Inferior parietal cortex (tissue), 1 donor: ENCODE measurements at regions not wholly inside any gene's neighbourhood (a gene's known extent, or its start where the extent isn't known, plus 50 kb on each side); places are given as distances from the start of the nearest gene placed in this dataset.

Experiments used
- DNase-seq: peaks from one replicate; pipeline ENCODE4 v3.0.0-alpha.2; 2016; ENCODE audit errors: extremely low spot score

DNA sequence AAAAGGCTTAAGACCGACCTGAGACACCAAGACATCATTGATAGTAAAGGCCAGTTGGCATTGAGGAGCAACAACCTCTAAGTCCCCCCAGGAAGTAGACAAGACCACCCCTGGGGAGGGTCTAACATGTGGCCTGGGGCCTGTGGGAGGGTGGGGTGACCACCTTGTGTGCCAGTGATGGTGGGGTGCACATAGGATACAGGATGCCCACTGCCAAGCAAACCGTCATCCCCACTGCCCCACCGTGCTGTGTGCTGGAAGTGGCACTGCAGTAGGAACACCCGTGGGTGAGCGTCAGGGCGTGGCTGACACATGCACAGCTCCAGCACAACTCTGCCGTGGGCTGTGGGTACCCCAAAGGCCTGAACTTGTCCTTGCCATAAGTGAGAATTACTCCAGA lies 84.3 kb upstream of the LGALSL start:
- DNase-seq: no peak

DNA sequence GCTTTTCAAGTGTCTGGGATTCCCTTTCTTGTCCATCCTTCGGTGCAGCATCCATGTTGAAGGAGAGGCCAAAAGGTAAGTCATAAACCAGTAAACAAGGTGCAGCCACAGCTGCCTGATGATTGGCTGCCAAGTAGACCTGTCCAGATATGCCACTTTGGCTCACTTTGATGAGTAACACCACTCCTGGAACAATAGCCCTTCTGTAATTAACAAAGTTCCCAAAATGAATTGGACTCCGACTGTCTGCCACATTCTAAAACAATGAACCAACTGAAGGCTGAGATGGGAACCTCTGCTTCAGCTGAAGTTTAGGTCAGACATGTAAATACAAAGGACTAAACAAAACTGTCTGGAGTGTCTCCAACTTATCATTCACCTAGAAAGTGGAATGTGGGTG lies 82.2 kb upstream of the LGALSL start:
- DNase-seq: no peak

DNA sequence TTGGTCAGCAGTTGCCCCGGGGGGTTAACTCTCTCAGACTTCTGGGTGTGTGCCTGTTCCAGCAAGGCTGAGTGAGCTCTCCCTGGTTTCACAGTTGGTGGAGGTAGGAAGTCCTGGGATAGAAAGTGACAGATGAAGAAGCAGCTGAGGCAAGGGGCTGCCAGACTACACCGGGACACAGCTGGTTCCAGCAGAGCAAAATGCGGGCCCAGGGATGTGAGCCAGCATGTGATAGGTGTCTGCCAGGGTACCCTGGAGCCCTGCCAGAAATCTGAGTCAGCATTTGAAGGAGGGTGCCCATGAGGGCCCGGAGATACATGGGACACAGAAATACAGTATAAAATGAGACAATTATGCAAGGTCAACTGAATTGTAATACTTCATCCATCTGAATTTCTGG lies 79.3 kb upstream of the LGALSL start:
- no peak for DNase-seq

DNA sequence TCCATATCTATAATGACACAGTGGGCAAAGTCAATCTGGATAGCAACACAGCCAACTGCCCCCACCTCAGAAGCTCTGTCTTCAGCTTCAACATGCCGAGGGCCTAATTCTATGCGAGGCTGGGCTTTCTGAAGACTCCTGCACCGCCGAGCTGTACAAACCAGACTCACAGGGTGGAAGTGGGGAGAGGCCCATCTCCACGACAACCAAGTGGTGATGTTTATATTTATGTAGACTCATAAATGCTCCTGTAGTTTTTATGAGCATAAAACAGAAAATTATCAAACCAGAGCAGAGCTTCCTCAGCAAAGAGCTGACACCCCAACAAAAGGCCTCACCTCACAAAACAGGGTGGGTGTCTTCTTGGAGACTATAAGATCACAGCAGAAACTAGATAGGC lies 77.0 kb upstream of the LGALSL start:
- no peak for DNase-seq

DNA sequence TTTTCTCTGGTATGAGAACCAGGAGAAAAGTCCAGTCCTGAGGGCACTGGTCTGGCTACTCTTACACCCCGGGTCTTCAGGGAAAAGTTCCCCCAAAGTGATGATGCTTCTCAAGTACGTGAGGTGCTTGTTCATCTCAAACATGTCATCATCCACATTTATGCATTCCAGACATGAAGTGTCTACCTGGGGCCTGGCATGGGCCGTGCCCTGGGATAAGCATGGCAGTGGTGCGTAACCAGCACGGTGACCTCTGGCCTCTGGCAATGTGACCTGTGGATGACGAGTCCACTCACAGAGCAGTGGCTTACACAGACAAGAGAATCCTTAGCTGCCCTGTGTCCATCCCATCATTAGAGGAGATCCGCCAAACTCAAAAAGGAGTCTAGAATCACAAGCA lies 74.8 kb upstream of the LGALSL start:
- no peak for DNase-seq

DNA sequence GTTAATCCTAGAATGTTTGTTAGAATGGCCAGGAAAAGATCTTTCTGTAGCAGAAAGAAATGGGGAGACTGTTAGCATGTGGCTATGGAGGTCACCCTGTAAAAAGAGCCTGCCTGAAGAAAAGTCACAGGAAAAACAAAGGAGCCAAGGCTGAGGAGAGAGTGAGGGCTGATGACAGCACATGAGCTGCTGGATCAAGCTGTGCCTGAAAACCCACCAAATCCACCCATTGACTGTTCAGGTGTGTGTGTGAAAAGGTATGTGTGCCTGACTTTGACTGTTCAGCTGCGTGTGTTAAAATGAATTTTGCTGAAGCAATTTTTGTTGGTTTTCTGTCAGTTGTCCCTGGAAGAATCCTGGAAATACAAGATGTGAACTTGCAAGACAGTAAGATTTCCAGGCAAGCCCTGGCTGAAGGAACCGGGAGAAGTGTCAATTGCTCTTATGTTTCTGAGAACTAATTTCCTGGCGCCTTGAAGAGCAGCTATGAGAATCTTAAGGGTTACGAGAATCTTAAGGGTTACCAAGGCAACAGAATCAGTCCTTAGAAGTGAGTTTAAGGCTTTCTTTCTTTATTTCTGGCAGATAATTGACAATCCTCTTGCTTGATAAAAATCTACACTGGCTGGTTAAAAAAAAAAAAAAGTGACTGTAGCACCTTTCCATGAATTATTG lies 73.0 kb upstream of the LGALSL start:
- no peak for DNase-seq

DNA sequence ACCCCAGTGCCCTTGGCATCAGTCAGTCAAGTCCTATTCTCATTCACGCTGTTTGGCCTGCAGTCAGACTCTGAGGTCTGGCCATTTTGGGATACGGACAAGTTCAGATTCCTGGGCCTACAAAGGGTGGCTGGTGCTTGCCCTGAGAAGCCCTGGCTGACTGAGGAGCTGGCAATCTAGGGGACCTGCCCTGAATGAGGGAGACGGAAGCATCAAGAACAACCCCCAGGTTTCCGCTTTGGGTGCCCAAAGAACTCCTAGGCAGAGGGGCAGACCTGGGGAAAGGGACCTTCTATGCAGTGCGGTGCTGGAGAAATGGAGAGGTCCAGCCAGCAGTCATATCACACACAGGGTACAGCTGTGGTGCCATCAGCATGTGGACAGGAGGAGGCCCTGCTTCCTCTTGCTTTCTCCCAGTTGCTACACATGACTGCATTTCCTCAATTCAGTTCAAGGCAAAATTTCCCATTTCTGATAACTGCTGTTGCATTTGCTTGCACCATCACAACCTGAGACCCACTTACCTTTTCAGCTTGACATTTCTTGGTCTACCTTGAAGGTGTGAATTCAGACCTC lies 70.9 kb upstream of the LGALSL start:
- DNase-seq: no peak

DNA sequence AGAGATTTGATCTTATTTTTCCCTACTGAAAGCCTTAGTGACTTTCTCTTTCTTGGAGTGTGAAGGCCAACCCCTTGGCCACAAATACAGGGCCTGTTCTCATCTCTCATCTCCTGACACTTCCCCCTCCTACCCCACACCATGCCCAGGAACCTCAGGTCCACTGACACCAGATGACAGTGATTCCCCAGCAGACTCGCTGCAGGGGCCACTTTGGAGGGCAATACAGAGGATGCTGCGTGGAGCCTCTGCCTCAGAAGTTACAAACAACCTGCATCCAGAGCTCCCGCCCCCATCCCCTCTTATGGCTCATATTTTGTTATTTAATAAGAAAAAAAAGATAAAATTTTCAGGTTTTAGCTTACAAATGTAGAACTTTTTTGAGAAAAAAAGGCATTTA lies 70.1 kb upstream of the LGALSL start:
- no peak for DNase-seq

DNA sequence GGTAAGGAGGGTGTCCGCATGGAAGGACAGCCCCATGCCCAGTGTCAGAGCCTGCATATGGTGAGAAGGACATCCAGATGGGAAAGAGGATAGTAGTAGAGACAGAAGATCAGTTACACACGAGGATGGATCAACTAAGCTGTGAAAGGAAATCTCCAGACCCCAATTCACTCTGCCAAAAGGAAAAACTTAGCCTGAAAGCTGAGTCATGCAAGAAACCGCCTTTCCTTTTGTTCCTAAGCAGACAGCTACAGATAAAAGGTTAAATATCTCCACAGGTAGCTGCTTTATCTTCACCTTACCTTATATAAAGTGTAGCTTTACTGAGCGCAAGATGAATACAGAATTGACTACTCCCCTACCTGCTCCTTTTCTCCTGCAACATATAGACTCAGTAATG lies 67.3 kb upstream of the LGALSL start:
- no peak for DNase-seq

DNA sequence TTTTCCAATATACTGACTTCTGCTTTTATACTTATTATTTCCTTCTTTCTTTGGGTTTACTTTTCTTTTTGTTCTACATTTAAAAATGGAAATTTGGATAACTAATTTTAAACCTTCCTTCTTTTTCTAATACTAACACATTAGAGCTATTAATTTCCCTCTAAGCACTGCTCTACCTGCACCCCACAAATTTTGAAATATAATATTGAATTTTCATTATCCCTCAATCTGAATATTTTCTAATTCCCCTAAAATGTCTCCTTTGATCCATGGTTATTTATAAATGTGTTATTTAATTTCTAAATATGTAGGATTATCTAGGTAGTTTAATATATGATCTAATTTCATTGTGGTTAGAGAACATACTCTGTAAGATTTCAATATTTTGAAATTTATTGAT lies 63.4 kb upstream of the LGALSL start:
- no peak for DNase-seq

DNA sequence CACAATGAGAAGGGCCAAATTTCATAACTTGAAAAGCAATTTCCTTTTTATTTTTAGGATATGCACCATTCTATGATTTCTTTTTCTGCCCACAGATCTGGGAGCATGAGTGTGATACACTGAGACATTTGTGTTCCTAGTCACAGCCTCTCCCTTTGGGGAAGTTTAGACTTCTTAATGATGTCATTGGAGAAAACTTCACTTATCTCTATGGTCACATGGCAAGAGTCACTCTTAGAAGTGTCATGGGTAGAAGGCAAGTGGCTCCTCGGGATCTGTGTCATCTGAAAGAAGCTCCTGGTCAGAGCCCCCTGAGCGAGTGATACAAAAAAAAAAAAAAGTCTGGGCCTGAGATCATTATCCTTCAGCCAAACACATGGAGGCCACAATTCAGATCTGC lies 62.5 kb upstream of the LGALSL start:
- no peak for DNase-seq

DNA sequence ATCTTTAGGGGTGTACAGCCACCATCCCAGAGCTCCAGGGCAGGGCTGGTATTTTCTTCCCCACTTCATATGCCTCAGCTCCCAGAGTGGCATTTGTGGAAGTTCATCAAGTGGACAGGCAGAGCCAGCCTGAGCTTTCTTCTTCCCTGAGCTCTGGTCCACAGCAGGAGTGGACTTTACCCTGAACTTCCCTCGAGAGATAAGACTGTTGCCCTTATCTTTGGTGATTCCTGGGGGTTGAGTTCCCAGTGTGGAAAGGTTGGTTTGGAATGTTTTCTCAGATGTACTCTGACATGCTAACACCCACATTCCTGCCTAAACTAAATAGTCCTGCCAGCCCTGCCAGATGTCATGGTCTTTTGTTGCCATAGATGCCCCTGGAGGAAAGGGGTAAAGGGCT lies 62.0 kb upstream of the LGALSL start:
- DNase-seq: no peak

DNA sequence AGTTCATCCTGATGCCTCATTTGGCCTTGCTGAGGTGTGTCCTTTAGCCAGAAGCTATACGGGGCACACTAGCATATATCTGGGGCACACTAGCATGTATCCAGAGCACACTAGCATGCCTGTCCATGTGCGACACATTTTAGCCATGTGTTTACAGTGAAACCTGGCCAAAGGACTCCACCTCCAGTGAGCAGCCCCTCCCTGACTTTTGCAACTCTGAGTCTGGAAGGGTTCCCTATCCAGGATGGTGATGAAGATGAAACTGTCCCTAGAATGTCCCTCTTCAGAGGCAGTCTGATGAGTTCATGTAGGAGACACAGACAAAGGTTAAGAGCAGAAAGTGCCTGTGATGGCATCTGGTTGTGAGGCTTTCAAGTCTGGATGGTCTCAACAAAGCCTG lies 61.4 kb upstream of the LGALSL start:
- no peak for DNase-seq

DNA sequence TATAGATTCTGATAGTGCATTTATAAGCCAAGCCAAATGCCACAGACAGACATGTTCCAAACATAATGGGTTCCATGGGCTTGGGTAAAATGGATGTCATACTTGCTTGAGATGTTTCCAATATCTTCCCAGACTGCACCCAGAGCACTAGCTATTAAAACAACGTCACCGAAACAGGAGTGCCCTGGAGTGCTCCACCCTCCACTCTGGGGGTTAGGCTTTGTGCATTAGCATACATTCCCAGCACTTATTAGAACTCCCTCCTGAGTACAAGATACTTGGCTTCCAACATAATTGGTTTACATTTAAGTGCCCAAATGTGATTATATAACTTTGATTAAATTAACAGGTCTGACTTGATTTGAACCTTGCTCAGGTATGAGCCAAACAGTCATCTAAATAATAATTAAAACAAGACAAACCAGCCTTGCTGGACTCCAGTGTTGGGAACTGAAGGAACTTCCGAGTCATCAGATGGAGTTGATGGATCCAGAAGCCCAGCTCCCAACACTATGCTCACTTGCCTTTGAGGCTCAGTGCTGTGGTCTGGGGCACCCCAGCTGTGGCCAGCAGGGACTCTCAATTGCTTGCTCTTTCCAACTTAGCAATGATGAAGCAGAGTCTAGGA lies 60.5 kb upstream of the LGALSL start:
- no peak for DNase-seq

DNA sequence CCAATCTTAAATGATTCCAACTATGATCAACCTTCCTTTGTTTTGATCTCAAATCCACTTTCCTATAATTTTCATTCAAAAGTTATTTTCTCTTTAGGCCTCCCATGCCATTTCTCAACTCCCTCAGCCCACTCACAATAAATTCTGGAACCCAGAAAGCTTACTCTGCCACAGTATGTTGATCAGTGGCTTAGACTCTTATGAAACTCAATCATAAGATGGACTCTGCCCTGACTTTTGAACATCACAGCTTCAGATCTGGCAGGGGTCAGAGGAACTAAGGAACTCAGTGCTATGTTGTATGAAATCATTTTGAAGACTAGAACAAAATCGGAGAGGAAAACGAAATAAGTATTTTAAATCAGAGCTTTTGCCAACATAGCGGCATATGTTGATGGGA lies 59.8 kb upstream of the LGALSL start:
- DNase-seq: no peak

DNA sequence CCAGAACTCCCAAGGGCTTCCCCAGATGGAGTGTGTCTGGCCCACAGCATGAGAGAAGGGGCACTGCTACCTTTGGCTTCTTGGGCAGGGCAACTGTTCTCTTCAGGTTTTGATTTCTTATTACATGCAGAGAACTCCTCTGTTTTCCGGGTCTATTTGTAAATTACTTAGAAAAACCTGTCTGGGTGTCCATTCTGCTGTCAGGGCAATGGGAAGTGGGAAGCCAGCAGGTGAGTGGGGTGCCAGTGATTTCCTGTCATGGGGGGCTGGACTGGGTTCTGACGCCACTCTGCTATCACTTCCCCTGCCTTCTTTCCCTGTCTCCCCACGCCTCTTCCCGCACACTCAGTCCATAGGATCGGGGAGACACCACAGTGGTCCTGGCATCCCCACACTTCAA lies 58.0 kb upstream of the LGALSL start:
- no peak for DNase-seq

DNA sequence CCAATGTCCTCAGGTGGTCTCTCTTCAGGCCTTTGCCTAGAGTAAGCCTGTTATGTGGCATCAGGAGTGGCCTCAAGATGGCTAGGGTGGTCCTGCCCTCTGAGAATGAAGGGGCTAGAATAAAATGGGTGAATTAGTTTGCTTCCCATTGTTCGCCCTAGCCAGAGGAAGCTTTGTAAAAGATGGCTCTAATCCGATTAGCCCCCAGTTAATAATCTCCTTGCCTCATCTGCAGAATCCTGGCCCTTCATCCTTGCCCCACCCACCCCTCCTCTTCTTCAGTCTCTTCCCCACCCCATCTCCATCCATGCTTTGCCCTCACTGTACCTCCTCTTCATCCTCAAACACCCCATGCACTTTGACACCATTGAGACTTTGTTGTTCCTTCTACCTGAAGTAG lies 57.4 kb upstream of the LGALSL start:
- DNase-seq: no peak

DNA sequence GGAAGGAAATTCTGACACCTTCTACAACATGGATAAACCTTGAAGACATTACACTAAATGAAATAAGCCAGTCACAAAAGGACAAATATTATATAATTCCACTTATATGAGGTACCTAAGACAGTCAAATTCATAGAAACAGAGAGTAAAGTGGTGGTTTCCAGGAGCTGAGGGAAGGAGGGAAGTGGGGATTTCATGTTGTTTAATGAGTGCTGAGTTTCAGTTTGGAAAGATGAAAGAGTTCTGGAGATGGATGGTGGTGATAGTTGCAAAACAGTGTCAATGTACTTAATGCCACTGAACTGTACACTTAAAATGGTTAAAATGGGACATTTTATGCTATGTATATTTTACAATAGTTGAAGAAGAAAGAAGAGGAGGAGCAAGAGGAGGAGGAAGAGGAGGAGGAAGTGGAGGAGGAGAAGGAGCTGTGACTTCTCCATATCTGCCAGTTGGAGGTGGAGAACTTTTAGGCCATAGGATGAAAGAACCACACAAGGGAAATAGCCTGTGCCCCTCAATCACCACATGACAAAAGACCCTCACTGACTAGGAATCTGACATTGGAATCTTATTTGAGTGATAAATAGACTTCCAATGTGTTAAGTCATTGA lies 55.3 kb upstream of the LGALSL start:
- no peak for DNase-seq

DNA sequence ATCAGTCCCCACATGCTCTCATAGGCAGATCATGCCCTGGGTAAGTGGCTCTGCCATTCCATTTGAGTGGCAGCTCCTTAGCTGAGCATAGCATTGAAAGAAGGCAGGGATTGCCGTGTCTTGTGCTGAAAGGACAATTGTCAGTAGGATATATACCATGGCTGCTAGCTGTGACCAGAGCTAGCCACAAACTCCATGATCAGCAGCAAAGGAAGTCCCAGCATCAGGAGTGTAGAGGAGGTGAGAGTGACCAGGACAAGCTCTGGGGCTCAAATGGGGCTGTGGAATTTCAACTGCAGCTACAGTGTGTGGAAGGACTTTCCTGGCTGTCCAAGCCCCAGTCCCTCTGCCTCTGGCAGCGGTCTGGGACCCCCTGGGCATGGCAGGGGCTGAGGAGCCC lies 54.4 kb upstream of the LGALSL start:
- DNase-seq: no peak

DNA sequence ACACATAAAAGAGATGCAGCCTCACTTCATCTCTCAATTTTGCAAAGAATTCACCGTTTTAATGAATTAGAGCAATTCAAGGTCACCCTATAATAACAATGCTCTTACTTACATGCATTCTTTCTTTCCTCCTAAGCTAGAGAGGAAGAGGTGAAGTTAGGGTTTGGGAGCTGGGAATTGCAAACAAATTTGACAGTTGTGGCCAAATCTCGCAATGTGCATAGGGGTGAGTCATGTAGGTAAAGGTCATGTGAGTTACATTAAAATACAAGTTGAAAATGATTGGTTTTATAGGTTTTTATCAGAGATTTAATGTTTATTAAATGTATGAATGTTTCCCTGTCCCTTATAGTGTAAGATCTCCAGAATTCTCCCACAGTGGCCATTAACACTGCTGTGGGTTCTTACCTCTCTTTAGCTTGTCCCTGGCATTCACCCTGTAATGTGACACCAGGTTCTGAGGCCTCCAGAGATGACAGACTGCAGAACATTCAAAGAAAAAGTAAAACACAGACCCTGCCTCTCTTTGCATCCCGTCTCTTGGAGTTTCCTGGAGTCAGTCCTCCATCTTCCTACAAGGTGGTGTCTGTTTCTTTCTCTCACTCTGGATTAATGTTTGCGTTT lies 53.7 kb upstream of the LGALSL start:
- no peak for DNase-seq

DNA sequence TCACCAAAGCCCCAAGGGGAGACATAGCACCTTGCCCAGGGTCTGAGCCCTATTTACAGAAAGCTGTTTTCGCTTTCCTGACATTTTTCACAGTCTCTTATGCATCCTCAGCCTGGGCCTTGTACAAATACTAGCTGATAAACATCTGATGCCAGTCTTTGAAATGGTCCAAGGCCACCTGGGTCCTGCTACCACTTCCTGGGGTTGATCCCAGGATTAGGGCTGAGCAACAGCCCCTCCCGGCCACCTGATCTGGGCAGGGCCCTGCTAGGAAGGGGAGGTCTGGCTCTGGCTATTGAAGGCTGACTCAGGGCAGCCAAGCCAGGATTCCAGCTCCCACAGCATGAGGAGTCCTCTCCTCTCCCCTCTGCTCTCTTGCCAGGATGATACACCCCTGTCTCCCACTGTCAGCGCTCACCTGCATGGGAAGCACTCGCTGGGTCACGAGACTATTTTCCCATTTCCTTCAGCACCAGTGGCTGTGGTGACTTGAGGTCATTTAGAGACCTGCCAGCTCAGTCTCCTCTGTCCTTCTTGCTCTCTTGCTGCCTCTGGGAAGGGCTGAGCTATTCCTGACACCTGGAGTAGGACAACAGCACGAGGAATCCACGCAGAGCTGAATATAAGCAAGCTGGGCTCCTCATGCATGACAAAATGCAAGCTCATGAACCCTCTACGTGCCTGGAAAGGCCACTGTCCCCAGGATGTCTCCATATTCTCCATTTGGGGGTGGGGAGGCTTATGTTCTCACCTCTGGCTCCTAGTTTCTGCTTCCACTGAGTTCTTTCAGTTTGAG lies 53.0 kb upstream of the LGALSL start:
- no peak for DNase-seq

DNA sequence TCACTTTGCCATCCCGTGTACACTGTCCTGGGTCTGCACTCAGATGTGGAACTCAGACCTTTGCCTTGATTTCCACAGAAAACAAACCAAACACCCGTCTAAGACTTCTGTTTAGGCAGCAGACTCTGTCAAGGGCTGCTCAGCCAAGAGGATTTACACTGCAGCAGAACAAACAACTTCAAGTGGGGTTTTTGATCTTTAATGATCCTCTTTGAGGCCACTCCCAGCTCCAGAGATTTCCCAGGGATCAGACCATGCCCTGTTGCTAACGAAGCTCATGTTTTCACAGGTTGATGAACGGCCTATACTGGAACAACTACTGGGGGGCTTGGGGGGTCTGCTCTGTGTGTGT lies 52.5 kb upstream of the LGALSL start:
- DNase-seq: no peak
